ENCODE measurements at regions not wholly inside any gene's neighbourhood (a gene's known extent, or its start where the extent isn't known, plus 50 kb on each side); places are given as distances from the start of the nearest gene placed in this dataset.

DNA sequence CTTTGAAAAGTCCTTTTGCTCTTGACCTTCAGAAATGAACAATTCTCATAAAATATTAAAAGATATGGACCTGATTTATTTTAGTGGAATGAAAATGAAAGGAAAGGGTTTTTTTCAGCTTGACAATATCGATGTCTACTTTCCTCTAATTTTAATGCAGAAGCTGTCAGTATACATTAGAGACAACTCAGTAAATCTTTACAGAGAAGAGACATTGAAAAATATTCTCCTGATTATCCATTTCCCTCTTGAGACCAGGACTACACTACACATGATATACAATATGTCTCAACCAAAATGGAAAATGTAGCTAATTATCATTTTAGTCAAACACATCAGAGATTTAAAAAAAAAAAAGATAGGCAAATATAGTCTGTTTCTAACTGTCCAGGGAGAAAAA lies 288.5 kb upstream of the NUDT12 start:
- no peak for TF ChIP-seq CSDC2 (CRISPR knock-in tag; IDR thresholded peaks at IDR 0.05)
- TF ChIP-seq ZNF8 (CRISPR knock-in tag; IDR thresholded peaks at IDR 0.05): no peak
- TF ChIP-seq ZFP30 (CRISPR knock-in tag; IDR thresholded peaks at IDR 0.05): no peak
- TF ChIP-seq, protein P1, sequence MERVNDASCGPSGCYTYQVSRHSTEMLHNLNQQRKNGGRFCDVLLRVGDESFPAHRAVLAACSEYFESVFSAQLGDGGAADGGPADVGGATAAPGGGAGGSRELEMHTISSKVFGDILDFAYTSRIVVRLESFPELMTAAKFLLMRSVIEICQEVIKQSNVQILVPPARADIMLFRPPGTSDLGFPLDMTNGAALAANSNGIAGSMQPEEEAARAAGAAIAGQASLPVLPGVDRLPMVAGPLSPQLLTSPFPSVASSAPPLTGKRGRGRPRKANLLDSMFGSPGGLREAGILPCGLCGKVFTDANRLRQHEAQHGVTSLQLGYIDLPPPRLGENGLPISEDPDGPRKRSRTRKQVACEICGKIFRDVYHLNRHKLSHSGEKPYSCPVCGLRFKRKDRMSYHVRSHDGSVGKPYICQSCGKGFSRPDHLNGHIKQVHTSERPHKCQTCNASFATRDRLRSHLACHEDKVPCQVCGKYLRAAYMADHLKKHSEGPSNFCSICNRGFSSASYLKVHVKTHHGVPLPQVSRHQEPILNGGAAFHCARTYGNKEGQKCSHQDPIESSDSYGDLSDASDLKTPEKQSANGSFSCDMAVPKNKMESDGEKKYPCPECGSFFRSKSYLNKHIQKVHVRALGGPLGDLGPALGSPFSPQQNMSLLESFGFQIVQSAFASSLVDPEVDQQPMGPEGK (CRISPR knock-in tag; IDR thresholded peaks at IDR 0.05; ENCODE audit: borderline replicate concordance): no peak
- TF ChIP-seq ZNF565 (CRISPR knock-in tag; conservative IDR thresholded peaks at IDR 0.05; ENCODE audit: low read depth): no peak
- no peak for TF ChIP-seq ARNTL (CRISPR knock-in tag; IDR thresholded peaks at IDR 0.05; ENCODE audit: borderline replicate concordance, low read depth)
- TF ChIP-seq ISL1 (CRISPR knock-in tag; IDR thresholded peaks at IDR 0.05): no peak
- TF ChIP-seq SNAI2 (CRISPR knock-in tag; IDR thresholded peaks at IDR 0.05): no peak
- no peak for TF ChIP-seq ZC3H10 (CRISPR knock-in tag; IDR thresholded peaks at IDR 0.05)
- TF ChIP-seq TOX (CRISPR knock-in tag; IDR thresholded peaks at IDR 0.05; ENCODE audit: borderline replicate concordance): 0 out of 2 replicates have a peak, but pooled peaks have one; percentile 11
- TF ChIP-seq ZFP3 (CRISPR knock-in tag; IDR thresholded peaks at IDR 0.05): no peak
- TF ChIP-seq BACH2 (CRISPR knock-in tag; IDR thresholded peaks at IDR 0.05; ENCODE audit: borderline replicate concordance): no peak
